ENCODE measurements at regions not wholly inside any gene's neighbourhood (a gene's known extent, or its start where the extent isn't known, plus 50 kb on each side); places are given as distances from the start of the nearest gene placed in this dataset.
A peak's percentile ranks its signal among the peaks of the same experiment; 100 is the strongest.

DNA sequence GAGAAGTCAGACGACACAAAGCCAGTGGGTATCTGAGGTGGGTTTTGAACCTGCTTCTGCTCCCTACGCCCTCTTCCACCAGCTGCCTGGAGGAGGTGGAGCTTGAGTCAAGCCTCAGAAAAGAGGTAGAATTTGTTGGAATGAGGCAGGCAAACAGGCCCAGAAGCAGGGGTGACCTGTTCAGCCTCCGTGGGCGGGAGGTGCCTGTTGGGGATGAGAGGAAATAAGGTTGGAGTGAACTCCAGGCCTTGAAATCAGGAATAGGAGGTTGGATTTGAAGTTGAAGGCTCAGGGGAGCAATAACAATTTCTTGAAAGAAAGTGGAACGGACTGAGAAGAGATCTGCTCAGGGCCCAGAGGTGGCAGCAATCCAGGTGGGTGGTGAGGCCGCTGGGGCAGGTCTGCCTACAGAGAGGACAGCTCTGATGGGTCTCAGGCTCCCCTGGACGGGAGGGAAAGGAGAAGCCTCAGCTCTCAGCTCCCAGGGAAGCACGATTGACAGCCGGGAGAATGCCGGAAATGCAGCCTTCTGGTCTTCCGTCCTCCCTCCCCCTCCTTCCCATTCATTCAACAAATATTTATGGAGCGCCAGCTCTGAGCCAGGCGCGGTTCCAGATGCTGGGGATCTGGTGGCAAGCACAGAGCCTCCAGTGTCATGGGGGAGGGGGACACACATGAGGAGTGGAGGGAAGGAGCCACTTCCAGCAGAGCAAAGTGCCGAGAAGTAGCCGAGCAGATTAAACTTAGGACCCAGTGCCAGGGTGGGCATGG lies 61.9 kb upstream of the CIBAR2 start:
- peak; percentile 78 for DNase-seq (ENCODE audit: insufficient read length, low spot score)
- FAIRE-seq = peak; percentile 88

DNA sequence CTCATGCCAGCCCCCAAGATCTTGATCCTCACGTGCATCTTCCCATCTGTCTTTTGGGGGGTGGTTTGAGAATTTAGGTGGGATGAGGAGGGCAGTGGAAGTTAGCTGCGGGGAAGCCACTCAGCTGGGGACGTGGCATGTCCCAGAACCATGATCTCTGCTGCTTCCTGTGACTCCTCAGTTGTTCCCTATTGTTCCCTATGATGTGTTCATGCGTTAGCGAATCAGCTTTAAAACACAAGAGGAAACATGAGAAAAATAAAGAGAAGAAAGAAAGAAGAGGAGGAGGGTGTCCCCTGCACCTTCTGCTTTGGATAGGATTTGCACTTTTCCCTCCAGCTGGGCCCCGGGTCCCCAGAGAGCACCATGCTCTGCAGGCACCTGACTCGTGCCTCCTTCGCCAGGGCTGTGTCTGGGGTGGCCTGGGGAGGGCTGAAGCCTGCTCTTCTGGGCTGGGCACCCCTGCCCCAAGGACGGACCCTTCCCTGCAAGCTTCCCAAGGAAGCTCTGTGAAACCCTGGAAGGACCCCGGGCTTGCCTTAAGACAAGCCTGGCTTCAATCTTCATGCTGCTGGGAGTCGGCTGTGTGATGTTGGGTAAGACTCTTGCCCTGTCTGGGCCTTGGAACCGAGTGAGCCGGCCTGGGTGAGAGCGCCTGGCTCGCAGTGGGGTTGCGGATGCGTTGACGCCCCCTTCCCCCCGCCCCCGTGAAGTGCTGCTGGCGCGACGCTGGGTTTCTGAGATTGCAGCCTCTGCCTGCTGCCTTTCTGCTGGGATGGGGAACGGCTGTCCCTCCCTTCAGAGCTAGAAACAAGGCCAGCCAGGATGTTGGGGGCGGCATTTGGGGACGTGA lies 62.8 kb upstream of the CIBAR2 start:
- FAIRE-seq = peak; percentile 28
- DNase-seq (ENCODE audit: insufficient read length, low spot score) = no peak

DNA sequence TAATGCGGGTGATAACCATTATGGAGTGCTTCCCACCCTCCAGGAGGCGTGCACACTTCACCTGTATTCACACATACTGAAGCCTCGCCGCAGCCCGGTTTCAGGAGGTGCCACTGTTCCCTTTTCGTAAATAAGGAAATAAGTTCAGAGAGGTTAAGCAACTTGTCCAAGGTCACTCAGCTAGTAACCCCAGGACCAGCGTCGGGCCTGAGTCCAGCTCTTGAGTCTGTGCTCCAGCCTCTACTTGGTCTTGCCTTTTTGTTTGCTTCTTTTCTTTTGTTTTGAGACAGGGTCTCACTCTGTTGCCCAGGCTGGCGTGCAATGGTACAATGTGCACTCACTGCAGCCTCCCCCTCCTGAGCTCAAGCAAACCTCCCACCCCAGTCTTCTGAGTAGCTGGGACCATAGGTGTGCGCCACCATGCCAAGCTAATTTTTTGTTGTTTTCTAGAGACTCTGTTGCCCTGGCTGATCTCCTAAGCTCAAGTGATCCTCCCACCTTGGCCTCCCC lies 63.5 kb upstream of the CIBAR2 start:
- no peak for DNase-seq (ENCODE audit: insufficient read length, low spot score)
- no peak for FAIRE-seq

DNA sequence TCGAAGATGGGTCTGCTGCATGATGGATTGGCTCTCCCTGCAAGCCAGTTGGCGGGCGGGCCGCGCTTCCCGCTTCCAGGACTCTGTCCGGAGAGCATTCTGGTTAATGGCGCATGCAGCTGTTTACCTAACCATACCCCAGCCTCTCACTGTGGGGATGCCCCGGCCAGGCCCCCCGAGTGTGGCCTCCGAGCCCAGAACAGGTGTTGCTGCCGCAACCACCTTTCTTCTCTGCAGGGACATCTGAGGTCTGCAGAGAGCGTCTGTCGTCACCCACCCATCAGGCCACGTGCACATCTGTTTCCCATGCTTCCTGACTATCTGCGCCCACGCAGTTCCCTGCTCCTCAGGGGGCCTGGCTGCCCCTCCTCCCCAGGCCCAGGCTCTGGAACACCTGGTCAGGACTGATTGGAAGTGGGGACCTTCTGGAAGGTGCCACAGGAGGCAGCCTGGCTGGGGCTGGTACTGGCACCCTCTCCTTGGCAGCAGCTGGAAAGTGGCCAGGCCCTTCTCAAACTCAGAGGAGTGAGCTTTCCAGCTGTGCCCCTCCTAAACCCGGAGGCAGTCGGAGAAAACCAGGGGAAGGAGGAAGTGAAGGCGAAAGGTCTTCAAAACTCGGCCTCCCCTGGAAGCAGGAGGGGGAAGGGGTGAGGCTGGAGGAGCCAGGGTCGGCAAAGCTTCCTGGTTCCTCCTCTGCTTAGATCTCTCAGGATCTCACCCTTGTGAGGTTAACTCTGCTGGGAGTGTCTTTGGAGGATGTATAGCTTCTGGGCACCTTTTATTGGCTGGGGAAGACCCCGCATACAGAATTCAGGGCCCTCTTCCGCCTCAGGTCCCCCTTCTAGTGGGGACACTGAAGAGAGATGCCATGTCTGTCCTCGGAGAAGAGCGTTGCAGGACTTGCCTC lies 64.5 kb upstream of the CIBAR2 start:
- no peak for FAIRE-seq
- no peak for DNase-seq (ENCODE audit: insufficient read length, low spot score)

DNA sequence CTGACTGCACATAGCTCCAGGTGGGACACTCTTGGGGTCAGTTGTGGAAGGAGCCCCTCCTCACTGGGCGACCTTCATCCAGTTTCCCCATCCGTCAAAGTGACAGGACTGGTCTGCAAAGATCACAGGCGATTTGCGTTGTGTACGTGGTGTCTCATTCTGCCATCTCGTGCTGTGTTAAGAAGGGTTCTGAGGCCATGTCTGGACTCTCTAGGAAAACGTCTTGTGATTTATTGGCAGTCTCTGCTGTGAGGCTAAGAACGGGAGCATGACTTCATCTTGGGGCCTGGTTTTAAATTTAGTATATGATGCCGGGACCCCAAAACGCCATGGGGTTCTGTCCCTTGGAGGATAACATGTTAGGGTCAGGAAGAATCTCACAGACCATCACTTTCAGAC lies 65.2 kb upstream of the CIBAR2 start:
- FAIRE-seq (peak; percentile 13), DNase-seq (ENCODE audit: insufficient read length, low spot score) (no peak)

DNA sequence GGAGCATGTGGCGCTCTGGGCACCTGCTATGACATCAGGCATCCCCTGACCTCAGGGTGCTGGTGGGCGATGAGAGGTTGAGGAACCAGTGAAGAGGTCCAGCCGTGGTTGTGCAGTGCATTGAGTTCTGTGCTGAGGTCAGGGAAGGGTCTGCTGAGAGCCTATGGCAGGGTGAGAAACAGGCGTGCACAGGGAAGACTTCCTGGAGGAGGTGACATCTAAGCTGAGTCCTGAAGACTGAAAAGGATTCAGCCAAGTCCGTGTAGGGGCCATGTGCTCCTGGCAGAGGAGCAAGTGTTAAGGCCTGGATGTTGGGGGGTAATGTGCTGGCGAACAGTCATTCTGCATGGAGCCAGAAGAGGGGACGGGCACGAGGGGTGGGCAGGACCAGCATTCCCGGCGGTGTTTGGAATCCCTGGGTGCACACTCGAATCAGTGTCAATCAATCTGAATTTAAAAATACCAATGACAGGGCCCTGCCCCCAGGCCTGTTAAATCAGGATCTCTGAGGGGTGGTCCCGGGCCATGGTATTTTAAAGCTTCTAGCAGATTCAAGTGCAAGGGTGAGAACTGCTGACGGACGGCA lies 65.8 kb upstream of the CIBAR2 start:
- DNase-seq (ENCODE audit: insufficient read length, low spot score) = no peak
- no peak for FAIRE-seq

DNA sequence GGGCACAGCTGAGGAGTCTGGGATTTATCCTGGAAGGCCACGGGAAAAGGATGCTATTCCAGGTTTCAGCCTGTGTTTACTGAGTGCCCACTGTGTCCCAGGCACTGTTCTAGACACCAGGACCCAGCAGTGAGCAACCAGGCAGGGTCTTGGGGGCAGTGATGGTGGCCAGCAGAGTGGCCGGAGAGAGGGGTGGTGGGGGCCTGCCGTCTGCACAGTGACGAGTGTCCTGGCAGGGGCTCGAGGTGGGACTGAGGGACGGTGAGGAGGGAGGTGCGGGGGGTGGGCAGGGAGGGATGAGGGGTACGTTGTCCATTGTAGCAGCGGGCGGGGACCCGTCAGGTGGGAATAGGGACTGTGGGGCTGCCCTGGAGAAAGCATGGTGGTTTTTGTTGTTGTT lies 66.3 kb upstream of the CIBAR2 start:
- no peak for FAIRE-seq
- DNase-seq (ENCODE audit: insufficient read length, low spot score) = no peak

DNA sequence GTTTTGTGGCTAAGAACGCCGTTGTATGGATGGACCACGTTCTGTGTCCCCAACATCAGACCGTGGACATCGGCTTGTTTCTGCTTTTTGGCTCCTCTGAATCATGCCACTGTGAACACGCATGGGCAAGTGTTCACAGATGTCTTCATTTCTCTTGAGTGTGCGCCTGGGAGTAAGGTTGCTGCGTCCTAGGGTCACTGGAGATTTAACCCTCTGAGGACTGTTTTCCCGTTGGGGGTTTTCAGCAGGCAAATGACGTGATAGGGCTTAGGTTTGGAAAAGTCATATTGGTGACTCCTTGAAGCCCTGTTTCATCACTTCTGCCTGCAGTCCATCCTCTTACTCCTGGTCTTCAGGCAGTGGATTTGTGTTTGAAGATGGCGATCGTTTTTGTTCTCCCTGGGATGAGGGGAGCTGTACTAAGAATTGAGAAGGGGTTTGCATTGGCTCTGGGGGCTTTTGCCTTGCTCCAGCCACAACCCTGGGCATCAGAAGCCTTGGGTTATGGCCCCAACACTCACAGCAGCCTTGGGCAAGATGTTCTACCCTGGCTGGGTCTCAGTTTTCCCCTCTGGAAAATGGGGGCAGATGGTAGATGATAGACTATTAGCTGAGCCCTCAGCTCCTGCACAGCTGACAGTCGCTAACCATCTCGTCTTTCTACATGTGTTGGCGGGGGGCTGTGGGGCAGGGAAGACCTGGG lies 67.2 kb upstream of the CIBAR2 start:
- no peak for DNase-seq (ENCODE audit: insufficient read length, low spot score)
- FAIRE-seq = no peak

DNA sequence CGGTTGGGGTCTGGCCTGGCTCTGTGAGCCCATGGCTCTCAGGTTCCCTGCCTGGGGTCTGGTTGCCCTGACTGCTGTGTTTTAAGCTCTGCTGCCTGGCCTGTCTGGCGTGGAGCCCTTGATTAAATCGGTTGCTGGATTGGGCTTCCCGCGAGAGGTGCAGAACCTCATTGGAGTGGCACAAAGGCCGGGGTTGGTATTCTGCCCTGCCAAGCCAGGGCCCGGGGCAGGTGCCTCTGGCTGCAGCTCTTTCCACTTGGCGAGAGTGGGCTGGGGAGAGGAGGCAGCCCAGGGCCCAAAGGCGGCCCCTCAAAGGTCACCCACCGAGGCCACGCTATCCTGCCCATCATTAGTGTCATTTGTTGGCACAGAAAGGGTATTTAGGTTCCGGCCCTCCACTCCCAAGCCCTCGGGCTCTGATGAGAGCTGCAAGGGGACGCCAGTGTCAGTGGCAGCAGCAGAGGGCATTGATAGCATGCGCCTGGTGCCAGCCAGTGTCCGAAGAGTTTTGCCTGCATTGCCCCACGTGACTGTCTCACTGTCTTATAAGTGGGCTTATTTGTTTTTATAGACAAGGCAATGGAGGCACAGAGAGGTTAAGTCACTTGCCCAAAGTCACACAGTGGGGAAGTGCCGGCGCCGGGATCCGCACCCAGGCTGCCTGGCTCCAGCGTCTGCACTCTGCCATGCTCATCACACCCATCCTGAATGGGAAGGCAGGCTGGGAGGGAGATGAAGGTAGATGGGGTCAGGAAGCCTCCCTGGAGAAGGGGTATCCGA lies 68.0 kb upstream of the CIBAR2 start:
- FAIRE-seq = no peak
- no peak for DNase-seq (ENCODE audit: insufficient read length, low spot score)

DNA sequence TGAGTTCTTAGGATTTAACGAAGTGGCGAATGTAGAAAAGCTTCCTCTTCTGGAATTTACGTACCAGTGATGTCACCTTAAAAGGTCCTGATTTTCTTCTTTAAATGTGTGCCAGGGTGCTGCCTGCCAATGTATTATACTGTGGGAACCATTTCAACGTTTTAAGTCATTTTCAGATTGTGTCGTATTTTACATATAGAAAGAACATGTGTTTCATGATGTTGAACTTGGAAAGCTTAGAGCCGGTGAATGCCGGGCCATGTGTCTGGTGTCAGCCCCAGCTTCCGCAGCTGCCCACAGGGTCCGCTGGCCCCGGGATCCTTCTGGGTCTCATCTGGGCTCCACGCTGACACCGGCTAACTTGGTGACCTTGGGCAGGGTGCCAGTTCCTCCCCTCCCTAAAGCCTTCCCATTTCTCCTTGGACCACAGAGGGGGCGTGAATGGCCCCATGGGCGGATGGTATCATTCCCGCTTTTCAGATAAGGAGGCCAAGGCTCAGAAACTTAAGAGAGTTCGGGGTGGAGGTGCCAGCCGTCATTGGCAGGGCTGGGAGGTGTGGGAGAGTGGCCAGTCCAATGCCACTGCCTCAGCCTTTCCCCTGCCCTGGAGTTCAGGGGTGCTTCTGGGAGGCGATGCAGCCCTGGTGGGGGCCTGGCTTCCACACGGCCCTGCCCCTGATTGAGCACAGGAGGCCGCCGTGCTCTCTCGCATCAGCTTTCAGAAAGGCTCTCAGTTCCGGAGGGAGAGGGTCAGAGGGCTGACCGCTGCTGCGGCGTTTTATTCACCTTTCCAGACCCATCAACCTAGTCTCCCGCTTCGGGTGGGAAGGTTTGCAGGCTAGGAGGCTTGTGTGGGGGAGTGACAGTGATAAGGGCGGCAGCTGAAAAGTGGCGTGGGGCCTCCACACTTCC lies 68.8 kb upstream of the CIBAR2 start:
- FAIRE-seq (no peak), DNase-seq (ENCODE audit: insufficient read length, low spot score) (no peak)

DNA sequence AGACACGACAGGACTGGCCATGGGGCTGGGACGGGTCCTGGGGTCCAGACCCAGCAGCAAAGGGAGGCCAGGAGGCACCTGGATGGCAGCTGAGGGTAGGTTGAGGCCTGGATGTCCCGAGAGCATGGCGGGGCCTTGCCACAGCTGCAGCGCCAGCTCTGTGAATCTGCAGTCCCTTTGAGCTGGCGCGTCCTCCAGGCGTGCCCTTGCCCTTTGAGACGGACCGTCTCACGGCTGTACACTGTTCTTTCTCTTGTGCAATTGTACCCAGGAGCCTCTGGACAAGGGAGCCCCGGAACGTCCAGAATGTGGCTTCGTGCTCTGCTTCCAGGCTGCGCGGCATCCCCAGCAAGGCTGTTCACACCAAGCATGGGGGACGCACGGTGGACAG lies 69.5 kb upstream of the CIBAR2 start:
- FAIRE-seq = no peak
- DNase-seq (ENCODE audit: insufficient read length, low spot score) = no peak

DNA sequence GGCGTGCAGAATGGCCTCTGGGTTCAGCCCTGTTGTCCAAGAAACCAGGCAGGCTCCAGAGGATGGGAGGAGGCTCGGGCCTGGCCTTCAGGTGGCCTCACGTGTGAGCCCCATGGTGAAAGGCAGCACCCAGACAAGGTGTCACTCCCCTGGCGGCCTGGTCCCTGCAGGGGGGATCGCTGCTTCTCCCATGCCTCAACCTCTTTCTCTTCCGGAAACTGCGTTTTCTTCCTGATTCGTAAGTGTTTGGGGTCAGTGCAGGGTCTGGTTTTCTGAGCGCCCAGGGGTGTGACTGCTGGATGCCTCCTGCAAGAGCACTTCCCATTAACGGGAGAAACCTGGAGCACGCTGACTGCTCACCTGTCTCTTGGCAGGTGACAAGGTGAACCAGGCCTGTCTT lies 70.0 kb upstream of the CIBAR2 start:
- DNase-seq (ENCODE audit: insufficient read length, low spot score) (no peak), FAIRE-seq (no peak)

DNA sequence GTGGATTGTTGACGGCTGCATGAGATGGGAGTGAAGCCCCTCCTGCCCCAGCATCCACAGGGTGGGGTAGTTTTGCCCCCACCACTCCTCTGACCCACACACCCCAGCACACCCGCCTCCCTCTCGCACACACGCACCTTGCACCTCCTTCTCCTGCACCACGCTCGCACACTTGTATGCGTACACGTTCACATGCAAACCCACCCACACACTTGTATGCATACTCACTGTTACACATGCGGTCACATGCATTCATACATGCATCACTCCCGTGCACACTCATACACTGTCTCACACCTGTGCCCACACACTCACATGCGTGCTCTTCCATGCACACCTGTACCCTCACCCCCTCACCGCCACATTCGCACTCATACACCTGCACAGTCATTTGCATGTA lies 70.5 kb upstream of the CIBAR2 start:
- FAIRE-seq = peak; percentile 95
- no peak for DNase-seq (ENCODE audit: insufficient read length, low spot score)

DNA sequence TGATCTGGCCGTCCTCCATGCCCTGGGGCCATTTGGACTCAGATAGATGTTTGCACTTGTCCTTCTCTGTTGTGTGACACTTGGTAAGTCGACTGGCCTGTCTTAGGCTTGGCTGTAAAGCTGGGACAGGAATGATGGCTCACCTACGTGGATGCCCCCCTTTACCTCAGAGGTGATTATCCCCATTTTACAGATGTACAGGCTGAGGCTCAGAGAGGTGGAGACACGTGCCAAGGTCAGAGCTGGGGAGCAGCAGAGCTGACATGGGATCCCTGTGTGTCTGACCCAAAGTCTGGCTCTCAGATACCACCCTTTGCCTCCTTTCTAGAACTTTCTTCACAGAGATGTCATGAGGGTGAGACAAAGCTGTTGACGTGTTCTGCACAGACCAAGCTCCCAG lies 71.3 kb upstream of the CIBAR2 start:
- no peak for FAIRE-seq
- no peak for DNase-seq (ENCODE audit: insufficient read length, low spot score)

DNA sequence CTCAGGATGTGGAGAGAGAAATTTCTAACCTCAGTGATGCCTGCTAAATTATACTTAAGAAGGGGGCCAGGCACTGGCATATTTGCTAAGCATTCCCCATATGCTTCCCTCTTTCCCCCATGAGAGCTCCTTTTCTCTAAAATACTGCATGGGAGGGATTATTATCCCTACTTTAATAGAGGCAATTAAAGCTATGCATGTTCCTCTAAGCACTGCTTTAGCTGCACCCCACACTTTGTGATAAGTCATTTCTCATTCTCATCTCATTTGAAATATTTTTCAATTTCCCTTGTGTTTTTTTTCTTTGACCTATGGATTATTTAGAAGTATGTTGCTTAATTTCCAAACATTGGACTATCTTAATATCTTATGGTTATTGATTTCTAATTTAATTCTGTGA lies 72.1 kb upstream of the CIBAR2 start:
- FAIRE-seq = no peak
- DNase-seq (ENCODE audit: insufficient read length, low spot score) = no peak

DNA sequence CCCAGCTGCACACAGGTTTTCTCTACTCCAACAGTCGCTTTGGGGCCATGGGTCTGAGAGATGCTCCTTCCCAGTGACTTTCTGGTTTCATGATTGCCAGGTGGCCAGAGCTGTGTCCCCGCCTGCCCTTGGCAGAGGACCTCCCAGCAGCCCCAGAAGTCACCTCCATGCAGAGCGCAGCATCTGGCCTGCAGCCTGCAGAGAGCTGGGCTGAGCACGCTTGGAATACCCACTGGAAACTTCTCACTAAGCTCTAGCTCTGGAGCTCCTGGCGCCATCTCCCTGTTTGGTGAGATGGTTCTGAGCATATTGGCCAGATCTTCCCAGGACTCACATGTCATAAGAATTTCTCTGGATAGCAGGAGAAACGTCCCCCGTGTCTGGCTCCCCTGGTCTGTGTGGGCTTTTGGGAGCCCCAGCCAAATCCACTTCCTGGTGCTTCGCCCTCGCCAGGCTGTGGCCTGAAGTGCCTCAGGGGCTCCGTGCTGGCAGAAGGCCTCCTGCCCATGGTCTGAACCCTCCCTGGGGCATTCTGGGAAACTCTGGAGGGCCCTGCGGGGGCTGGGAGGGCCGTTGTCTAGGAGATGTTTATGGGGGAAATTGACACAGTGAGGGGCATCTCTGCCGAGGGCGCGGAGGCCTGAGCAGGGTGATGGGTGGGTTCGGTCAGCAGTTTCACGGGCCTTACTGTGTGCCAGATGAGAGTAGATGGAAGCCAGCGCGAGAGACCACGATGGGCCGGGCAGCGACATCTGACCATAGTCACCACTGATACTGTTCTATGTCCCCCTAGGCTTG lies 73.2 kb upstream of the CIBAR2 start:
- no peak for DNase-seq (ENCODE audit: insufficient read length, low spot score)
- FAIRE-seq = no peak

DNA sequence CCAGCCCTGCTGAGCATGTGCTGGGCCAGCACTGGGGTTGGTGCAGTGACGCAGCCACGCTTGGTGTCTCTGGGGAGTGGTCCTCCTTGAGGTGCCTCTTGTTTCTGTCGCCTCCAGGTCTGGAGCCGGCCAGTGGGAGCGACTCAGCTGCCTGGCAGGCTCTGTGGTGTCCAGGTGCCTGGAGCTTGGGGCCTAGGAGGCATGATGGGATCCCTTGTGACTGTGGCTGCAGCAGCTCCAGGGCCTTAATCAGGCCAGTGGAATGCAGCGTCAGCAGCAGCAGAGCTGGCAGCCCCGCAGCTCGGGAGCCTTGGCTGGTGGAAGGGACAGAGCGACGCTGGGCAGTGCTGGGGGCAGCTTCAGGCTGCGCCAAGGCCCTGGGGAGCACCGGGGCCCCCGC lies 74.7 kb upstream of the CIBAR2 start:
- no peak for DNase-seq (ENCODE audit: insufficient read length, low spot score)
- FAIRE-seq = peak; percentile 31

Data from HTR-8/SVneo (cell line).